CD14-positive monocyte (primary cell): ENCODE measurements at regions not wholly inside any gene's neighbourhood (a gene's known extent, or its start where the extent isn't known, plus 50 kb on each side); places are given as distances from the start of the nearest gene placed in this dataset.

Experiments used
- DNase-seq, 3 donors: peaks; one replicate each; pipeline ENCODE4 v3.0.0-alpha.2; 2011 to 2022
- H2AFZ ChIP-seq: 2 replicates; pipeline ENCODE4 v1.6.0; 2012; ENCODE audit warnings: mild to moderate bottlenecking, low read depth, low read length, inconsistent platforms; ENCODE audit not compliant: insufficient read depth, poor library complexity, severe bottlenecking
- H3K27ac ChIP-seq, 2 donors: 1 replicate in 1 of 2; 2 replicates in 1 of 2; pipeline ENCODE4 v1.5.1; 2012 to 2013; ENCODE audit warnings: low read length in 2 of 2, control low read depth in 1 of 2, inconsistent platforms in 1 of 2, low read depth in 1 of 2, mild to moderate bottlenecking in 1 of 2
- H3K27me3 ChIP-seq, 2 donors: one replicate each; pipeline versions ENCODE4 v1.6.0 to v1.6.1; 2011 to 2013; ENCODE audit warnings: low read length in 2 of 2; ENCODE audit not compliant: control insufficient read depth in 2 of 2, insufficient read depth in 2 of 2
- H3K36me3 ChIP-seq, 2 donors: replicated peaks in 1 of 2; 1 replicate in 1 of 2; 2 replicates in 1 of 2; pipeline versions ENCODE4 v1.5.1 to v1.6.1; 2012 to 2013; ENCODE audit warnings: low read length in 2 of 2, control low read depth in 1 of 2, inconsistent platforms in 1 of 2, mild to moderate bottlenecking in 1 of 2; ENCODE audit not compliant: insufficient read depth in 2 of 2, control insufficient read depth in 1 of 2
- H3K4me1 ChIP-seq, 2 donors: 1 replicate in 1 of 2; 2 replicates in 1 of 2; pipeline versions ENCODE4 v1.5.1 to v1.6.1; 2012 to 2013; ENCODE audit warnings: low read length in 2 of 2, control low read depth in 1 of 2, inconsistent platforms in 1 of 2, mild to moderate bottlenecking in 1 of 2, moderate library complexity in 1 of 2; ENCODE audit not compliant: insufficient read depth in 2 of 2, control insufficient read depth in 1 of 2
- H3K4me2 ChIP-seq: replicated peaks from 2 replicates; pipeline ENCODE3; 2012; ENCODE audit warnings: low read length, moderate library complexity, mild to moderate bottlenecking; ENCODE audit not compliant: poor library complexity, severe bottlenecking; ENCODE audit errors: extremely low read depth
- H3K4me3 ChIP-seq, 3 experiments: fragments of 200-600 bp in 1 of 3; sonication (generic) in 1 of 3; replicated peaks in 1 of 3; 1 replicate in 2 of 3; 2 replicates in 1 of 3; pipeline ENCODE4 v1.5.1; 2011 to 2013; ENCODE audit warnings: low read length in 3 of 3, mild to moderate bottlenecking in 3 of 3, control low read depth in 2 of 3, low read depth in 2 of 3, inconsistent platforms in 1 of 3, moderate library complexity in 1 of 3
- H3K79me2 ChIP-seq: 2 replicates; pipeline ENCODE4 v1.6.0; 2012; ENCODE audit warnings: mild to moderate bottlenecking, control low read depth, inconsistent platforms, low read length, moderate library complexity; ENCODE audit not compliant: insufficient read depth
- H3K9ac ChIP-seq: 2 replicates; pipeline ENCODE4 v1.6.0; 2017; ENCODE audit warnings: low read length, mild to moderate bottlenecking; ENCODE audit not compliant: insufficient read depth, poor library complexity, severe bottlenecking
- H3K9me3 ChIP-seq, 2 donors: replicated peaks in 1 of 2; 1 replicate in 1 of 2; 2 replicates in 1 of 2; pipeline versions ENCODE4 v1.5.1 to v1.6.1; 2012 to 2013; ENCODE audit warnings: low read length in 2 of 2, control low read depth in 1 of 2; ENCODE audit not compliant: control insufficient read depth in 1 of 2, insufficient read depth in 1 of 2
- H4K20me1 ChIP-seq: 2 replicates; pipeline ENCODE4 v1.6.0; 2012; ENCODE audit warnings: mild to moderate bottlenecking, low read length, control low read depth, moderate library complexity; ENCODE audit not compliant: insufficient read depth
- H3K27ac Mint-ChIP-seq, 7 donors: one replicate each; pipeline ENCODE4 v1.8.0; 2020; ENCODE audit warnings: mild to moderate bottlenecking in 7 of 7, mixed read lengths in 7 of 7, moderate library complexity in 6 of 7, inconsistent platforms in 2 of 7
- H3K27me3 Mint-ChIP-seq, 3 donors: one replicate each; pipeline ENCODE4 v1.8.0; 2021 to 2022; ENCODE audit warnings: low read depth in 3 of 3, mild to moderate bottlenecking in 3 of 3, mixed read lengths in 3 of 3, moderate library complexity in 3 of 3, inconsistent platforms in 1 of 3
- H3K36me3 Mint-ChIP-seq, 2 donors: one replicate each; pipeline ENCODE4 v1.8.0; 2020; ENCODE audit warnings: mixed read lengths in 2 of 2, inconsistent platforms in 1 of 2, mild to moderate bottlenecking in 1 of 2
- H3K4me1 Mint-ChIP-seq: one replicate; pipeline ENCODE4 v1.8.0; 2020; ENCODE audit warnings: mild to moderate bottlenecking, mixed read lengths
- H3K4me3 Mint-ChIP-seq, 2 donors: one replicate each; pipeline ENCODE4 v1.8.0; 2020; ENCODE audit warnings: mild to moderate bottlenecking in 2 of 2, mixed read lengths in 2 of 2, moderate library complexity in 1 of 2
- H3K9me3 Mint-ChIP-seq, 7 donors: one replicate each; pipeline ENCODE4 v1.8.0; 2020 to 2022; ENCODE audit warnings: mixed read lengths in 7 of 7, mild to moderate bottlenecking in 6 of 7, moderate library complexity in 6 of 7, inconsistent platforms in 2 of 7
- CTCF ChIP-seq: fragments of 200-600 bp; IDR thresholded peaks from one replicate; pipeline ENCODE4 v1.8.0; 2022; ENCODE audit warnings: antibody characterized with exemption, mild to moderate bottlenecking
- WGBS: methylation state at CpG from one replicate; pipeline ENCODE4 v1.1.5; 2013; ENCODE audit warnings: missing lambda C conversion rate; ENCODE audit not compliant: insufficient coverage; 5-methylcytosine and 5-hydroxymethylcytosine counted together
- intact Hi-C, 2 donors: fragments of 100-400 bp; cut with micrococcal nuclease; formaldehyde crosslinking; loops; one replicate each; pipeline versions ENCODE4 v1.15.0 to v1.15.1; 2023

GRCh38 chr2:220178991-220179695, 551.7 kb downstream of the SLC4A3 start:
- no peaks in the 10 kb centered on the region for H4K20me1 ChIP-seq
- H3K9me3 ChIP-seq: peaks cover 0 to 12% of the 10 kb centered on the region in 2 donors
- H2AFZ ChIP-seq: no peak overlapping the region
- no peak overlapping the region for H3K4me3 Mint-ChIP-seq
- H3K79me2 ChIP-seq: no peaks in the 10 kb centered on the region
- H3K4me3 ChIP-seq: no peak overlapping the region
- no peaks in the 10 kb centered on the region for H3K36me3 Mint-ChIP-seq
- H3K27me3 Mint-ChIP-seq: peaks cover 0 to 2% (median 0%) of the 10 kb centered on the region in 3 donors
- H3K9me3 Mint-ChIP-seq: peaks cover 0 to 8% (median 3%) of the 10 kb centered on the region in 7 donors
- no peak overlapping the region for H3K27ac ChIP-seq
- DNase-seq: no peak
- no peak overlapping the region for H3K4me2 ChIP-seq
- TF ChIP-seq CTCF: no peak
- H3K4me1 Mint-ChIP-seq: no peaks in the 10 kb centered on the region
- no peaks in the 10 kb centered on the region for H3K4me1 ChIP-seq
- intact Hi-C loops: no loop called here
- 80% methylated on average over 1 of the region's 6 CpGs for WGBS
- no peaks in the 10 kb centered on the region for H3K27me3 ChIP-seq
- H3K9ac ChIP-seq: no peak overlapping the region
- H3K36me3 ChIP-seq: no peaks in the 10 kb centered on the region
- no peak overlapping the region for H3K27ac Mint-ChIP-seq

- no peaks in the 10 kb centered on the region for H3K4me1 Mint-ChIP-seq
- no peak for TF ChIP-seq CTCF
- intact Hi-C loops: no loop called here
Measured at GRCh38 chr2:220181165-220181564, 553.7 kb downstream of the SLC4A3 start.

More at GRCh38 chr2:220181165-220181564, 553.7 kb downstream of the SLC4A3 start:
- Mint-ChIP-seq H3K27ac (no peak overlapping the region), H3K36me3 (no peaks in the 10 kb centered on the region), H3K27me3 (no peaks in the 10 kb centered on the region), H3K4me3 (no peak overlapping the region), H3K9me3 (peaks cover 0 to 13% (median 3%) of the 10 kb centered on the region in 7 donors)
- H3K9me3 ChIP-seq: peaks cover 0 to 12% of the 10 kb centered on the region in 2 donors
- no peak overlapping the region for H3K4me2 ChIP-seq
- H3K4me3 ChIP-seq: no peak overlapping the region
- H4K20me1 ChIP-seq: no peaks in the 10 kb centered on the region
- no peak for DNase-seq
- no peak overlapping the region for H2AFZ ChIP-seq
- 88% methylated on average over 1 of the region's 1 CpG for WGBS
- no peaks in the 10 kb centered on the region for H3K27me3 ChIP-seq
- H3K79me2 ChIP-seq: no peaks in the 10 kb centered on the region
- H3K36me3 ChIP-seq: no peaks in the 10 kb centered on the region
- no peak overlapping the region for H3K27ac ChIP-seq
- H3K9ac ChIP-seq: no peak overlapping the region
- no peaks in the 10 kb centered on the region for H3K4me1 ChIP-seq
